NB4 (cell line): ENCODE measurements at regions not wholly inside any gene's neighbourhood (a gene's known extent, or its start where the extent isn't known, plus 50 kb on each side); places are given as distances from the start of the nearest gene placed in this dataset.

Experiments used
- DNase-seq: peaks from one replicate; pipeline ENCODE4 v3.0.0; 2010; ENCODE audit warnings: low read depth
- H3K4me3 ChIP-seq: one replicate; pipeline ENCODE4 v1.5.1; 2011; ENCODE audit warnings: mild to moderate bottlenecking, low read depth, low read length, moderate library complexity
- MAX ChIP-seq: IDR thresholded peaks from 2 replicates; pipeline ENCODE4 v1.6.1; 2011; ENCODE audit warnings: low read depth, low read length
- MYC ChIP-seq: IDR thresholded peaks from 2 replicates; pipeline ENCODE4 v1.6.1; 2011; ENCODE audit warnings: low read depth, low read length
- POLR2A ChIP-seq: IDR thresholded peaks from 2 replicates; pipeline ENCODE4 v1.6.1; 2011; ENCODE audit warnings: mild to moderate bottlenecking; ENCODE audit not compliant: insufficient read length; ENCODE audit errors: extremely low read depth
- TF ChIP-seq, protein P1 (sequence below): IDR thresholded peaks from one replicate; pipeline ENCODE4 v1.5.1; 2012; ENCODE audit warnings: low read depth, low read length

- no peak for DNase-seq
- H3K4me3 ChIP-seq = no peak overlapping the region
- no peak for TF ChIP-seq MAX
- TF ChIP-seq, protein P1, sequence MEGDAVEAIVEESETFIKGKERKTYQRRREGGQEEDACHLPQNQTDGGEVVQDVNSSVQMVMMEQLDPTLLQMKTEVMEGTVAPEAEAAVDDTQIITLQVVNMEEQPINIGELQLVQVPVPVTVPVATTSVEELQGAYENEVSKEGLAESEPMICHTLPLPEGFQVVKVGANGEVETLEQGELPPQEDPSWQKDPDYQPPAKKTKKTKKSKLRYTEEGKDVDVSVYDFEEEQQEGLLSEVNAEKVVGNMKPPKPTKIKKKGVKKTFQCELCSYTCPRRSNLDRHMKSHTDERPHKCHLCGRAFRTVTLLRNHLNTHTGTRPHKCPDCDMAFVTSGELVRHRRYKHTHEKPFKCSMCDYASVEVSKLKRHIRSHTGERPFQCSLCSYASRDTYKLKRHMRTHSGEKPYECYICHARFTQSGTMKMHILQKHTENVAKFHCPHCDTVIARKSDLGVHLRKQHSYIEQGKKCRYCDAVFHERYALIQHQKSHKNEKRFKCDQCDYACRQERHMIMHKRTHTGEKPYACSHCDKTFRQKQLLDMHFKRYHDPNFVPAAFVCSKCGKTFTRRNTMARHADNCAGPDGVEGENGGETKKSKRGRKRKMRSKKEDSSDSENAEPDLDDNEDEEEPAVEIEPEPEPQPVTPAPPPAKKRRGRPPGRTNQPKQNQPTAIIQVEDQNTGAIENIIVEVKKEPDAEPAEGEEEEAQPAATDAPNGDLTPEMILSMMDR = no peak
- no peak for TF ChIP-seq POLR2A
- no peak for TF ChIP-seq MYC
Measured at GRCh38 chr4:18937746-18938145, 916.2 kb upstream of the LCORL start.

DNA sequence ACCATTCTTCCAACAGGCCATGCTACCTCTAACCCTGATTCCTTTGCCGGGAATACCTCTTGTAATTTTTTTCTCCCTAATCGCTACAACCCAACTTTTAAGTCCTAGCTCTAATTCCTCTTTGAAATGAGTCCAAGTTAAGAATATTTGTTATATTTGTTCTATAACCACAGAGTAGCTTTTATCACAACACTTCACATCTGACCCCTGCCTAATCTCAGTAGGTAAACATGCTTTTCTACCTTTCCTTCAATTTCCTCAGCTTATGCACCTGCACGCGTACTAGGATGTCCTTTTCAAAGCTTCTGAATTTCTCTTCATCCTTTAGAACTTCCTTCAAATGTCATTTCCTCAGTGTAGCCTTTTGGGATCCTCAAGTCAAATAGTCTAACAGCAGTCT, 915.5 kb upstream of the LCORL start:
- DNase-seq = no peak
- H3K4me3 ChIP-seq = no peak overlapping the region
- TF ChIP-seq MYC = no peak
- TF ChIP-seq, protein P1 = no peak
- no peak for TF ChIP-seq POLR2A
- TF ChIP-seq MAX = no peak

GRCh38 chr4:18935659-18936345, 914.2 kb upstream of the LCORL start:
- TF ChIP-seq POLR2A = no peak
- no peak for TF ChIP-seq MYC
- TF ChIP-seq, protein P1 = no peak
- no peak for TF ChIP-seq MAX
- no peak for DNase-seq
- H3K4me3 ChIP-seq = no peak overlapping the region

DNA sequence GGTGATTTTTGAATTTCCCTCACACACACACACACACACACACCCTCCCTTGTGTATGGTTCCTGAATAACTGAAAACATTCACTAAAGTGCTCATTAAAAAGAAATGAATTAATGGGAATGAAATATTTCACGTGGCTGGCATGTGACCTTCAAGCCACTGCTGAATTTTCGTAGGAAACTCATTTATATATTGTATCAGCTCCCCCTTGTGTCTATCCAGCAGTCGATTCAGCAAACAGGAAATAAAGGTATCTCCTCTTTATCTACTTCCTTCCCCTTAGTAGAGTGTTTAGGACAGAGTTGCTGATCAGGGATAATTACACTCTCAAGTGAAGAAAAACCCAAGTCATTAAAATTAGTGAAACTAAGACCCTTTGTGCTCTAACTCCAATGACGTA, 912.6 kb upstream of the LCORL start:
- TF ChIP-seq, protein P1 = no peak
- TF ChIP-seq MYC = no peak
- no peak for TF ChIP-seq POLR2A
- TF ChIP-seq MAX = no peak
- peak; percentile 7 for DNase-seq
- no peak overlapping the region for H3K4me3 ChIP-seq

GRCh38 chr4:18932730-18933339, 911.3 kb upstream of the LCORL start:
- H3K4me3 ChIP-seq = no peak overlapping the region
- TF ChIP-seq POLR2A (no peak), MYC (no peak), MAX (no peak)
- TF ChIP-seq, protein P1 = no peak
- DNase-seq = no peak
